ENCODE measurements at regions not wholly inside any gene's neighbourhood (a gene's known extent, or its start where the extent isn't known, plus 50 kb on each side); places are given as distances from the start of the nearest gene placed in this dataset.

DNA sequence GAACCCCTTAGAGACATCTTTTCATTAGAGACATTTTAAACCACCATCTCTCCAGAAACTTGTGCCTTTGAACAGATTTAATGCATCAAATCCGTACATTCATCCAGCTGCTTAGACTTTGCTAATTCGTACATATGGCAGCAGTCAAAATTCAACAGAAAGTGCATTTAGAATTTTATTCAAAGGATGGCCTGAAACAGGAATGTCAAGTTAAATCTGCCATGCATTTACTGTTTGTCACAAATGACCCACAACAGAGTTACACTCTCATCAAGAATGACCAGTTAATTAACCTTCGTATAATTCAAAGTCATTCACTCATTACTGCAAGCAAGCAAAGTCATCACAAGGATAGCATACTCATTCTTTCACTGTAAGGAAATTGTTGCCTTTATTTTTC lies 284.3 kb downstream of the SLC7A11 start (continued):
- TF ChIP-seq, protein P1, sequence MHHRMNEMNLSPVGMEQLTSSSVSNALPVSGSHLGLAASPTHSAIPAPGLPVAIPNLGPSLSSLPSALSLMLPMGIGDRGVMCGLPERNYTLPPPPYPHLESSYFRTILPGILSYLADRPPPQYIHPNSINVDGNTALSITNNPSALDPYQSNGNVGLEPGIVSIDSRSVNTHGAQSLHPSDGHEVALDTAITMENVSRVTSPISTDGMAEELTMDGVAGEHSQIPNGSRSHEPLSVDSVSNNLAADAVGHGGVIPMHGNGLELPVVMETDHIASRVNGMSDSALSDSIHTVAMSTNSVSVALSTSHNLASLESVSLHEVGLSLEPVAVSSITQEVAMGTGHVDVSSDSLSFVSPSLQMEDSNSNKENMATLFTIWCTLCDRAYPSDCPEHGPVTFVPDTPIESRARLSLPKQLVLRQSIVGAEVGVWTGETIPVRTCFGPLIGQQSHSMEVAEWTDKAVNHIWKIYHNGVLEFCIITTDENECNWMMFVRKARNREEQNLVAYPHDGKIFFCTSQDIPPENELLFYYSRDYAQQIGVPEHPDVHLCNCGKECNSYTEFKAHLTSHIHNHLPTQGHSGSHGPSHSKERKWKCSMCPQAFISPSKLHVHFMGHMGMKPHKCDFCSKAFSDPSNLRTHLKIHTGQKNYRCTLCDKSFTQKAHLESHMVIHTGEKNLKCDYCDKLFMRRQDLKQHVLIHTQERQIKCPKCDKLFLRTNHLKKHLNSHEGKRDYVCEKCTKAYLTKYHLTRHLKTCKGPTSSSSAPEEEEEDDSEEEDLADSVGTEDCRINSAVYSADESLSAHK (tag by site-specific recombination; IDR thresholded peaks at IDR 0.05) = no peak
- TF ChIP-seq, protein P2, sequence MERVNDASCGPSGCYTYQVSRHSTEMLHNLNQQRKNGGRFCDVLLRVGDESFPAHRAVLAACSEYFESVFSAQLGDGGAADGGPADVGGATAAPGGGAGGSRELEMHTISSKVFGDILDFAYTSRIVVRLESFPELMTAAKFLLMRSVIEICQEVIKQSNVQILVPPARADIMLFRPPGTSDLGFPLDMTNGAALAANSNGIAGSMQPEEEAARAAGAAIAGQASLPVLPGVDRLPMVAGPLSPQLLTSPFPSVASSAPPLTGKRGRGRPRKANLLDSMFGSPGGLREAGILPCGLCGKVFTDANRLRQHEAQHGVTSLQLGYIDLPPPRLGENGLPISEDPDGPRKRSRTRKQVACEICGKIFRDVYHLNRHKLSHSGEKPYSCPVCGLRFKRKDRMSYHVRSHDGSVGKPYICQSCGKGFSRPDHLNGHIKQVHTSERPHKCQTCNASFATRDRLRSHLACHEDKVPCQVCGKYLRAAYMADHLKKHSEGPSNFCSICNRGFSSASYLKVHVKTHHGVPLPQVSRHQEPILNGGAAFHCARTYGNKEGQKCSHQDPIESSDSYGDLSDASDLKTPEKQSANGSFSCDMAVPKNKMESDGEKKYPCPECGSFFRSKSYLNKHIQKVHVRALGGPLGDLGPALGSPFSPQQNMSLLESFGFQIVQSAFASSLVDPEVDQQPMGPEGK (tag by site-specific recombination; IDR thresholded peaks at IDR 0.05) = no peak
- no peak for TF ChIP-seq KLF16 (tag by site-specific recombination; IDR thresholded peaks at IDR 0.05)

DNA sequence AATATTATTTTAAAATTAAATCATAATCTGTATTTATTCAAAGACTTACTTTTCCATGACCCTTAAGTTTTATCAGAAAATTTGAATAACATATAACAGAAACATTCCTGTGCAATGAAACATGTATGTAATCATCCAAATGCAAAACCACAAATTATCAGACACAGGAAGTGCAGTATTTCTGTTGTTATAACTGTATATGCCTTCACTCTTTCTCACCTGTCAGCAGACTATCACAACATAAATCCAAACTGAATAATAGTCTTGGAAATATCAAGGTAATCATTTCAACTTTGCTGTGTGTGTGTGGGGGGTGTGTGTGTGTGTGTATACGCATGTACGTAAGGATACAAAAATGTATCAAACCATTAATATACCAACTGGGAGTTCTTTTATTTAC lies 285.9 kb downstream of the SLC7A11 start:
- POLR2A ChIA-PET = no interaction called here
- H3K4me3 ChIP-seq (ENCODE audit: low read depth, low read length) = no peak overlapping the region
- CTCF ChIA-PET = no interaction called here
- no peaks in the 10 kb centered on the region for H3K4me1 ChIP-seq (ENCODE audit: control insufficient read depth, insufficient read depth, low read length)
- H3K9me3 ChIP-seq (ENCODE audit: control insufficient read depth, insufficient read depth, low read depth, low read length) = no peaks in the 10 kb centered on the region
- no peak for TF ChIP-seq ZIC2 (tag by site-specific recombination; IDR thresholded peaks at IDR 0.05)
- TF ChIP-seq, protein P3, sequence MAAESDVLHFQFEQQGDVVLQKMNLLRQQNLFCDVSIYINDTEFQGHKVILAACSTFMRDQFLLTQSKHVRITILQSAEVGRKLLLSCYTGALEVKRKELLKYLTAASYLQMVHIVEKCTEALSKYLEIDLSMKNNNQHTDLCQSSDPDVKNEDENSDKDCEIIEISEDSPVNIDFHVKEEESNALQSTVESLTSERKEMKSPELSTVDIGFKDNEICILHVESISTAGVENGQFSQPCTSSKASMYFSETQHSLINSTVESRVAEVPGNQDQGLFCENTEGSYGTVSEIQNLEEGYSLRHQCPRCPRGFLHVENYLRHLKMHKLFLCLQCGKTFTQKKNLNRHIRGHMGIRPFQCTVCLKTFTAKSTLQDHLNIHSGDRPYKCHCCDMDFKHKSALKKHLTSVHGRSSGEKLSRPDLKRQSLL (tag by site-specific recombination; IDR thresholded peaks at IDR 0.05) = no peak
- no peak for TF ChIP-seq ZNF549 (tag by site-specific recombination; IDR thresholded peaks at IDR 0.05)
- TF ChIP-seq ZNF19 (tag by site-specific recombination; IDR thresholded peaks at IDR 0.05; ENCODE audit: low read depth) = no peak
- TF ChIP-seq ZNF529 (tag by site-specific recombination; IDR thresholded peaks at IDR 0.05; ENCODE audit: insufficient replicate concordance) = no peak
- no peak for TF ChIP-seq ZNF211 (tag by site-specific recombination; IDR thresholded peaks at IDR 0.05; ENCODE audit: low read depth)
- no peak for TF ChIP-seq ZNF843 (tag by site-specific recombination; IDR thresholded peaks at IDR 0.05)
- no peak for TF ChIP-seq KLF10 (tag by site-specific recombination; IDR thresholded peaks at IDR 0.05)
- H3K36me3 ChIP-seq (ENCODE audit: control insufficient read depth in 2 of 2, insufficient read depth in 1 of 2, low read length in 2 of 2) = no peaks in the 10 kb centered on the region
- H3K27ac ChIP-seq (ENCODE audit: extremely low read depth, low read depth, low read length) = no peak overlapping the region

DNA sequence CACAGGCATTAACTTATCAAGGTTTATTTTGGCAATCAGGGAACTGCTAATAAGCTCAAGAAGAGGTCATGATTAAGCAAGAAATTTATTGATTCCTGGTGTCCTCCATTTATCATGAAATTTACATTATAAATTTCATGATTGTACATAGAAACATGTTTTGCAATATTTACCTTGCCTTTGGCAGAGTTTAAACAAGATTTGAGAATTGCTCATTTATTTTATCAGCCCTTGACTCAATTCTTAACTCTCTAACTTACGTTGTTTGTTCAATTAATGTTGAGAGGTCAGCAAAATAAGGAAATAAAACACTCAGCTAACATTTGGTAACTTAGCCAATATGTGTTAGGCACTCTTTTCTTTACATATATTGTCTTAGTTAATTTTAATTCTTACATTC lies 286.6 kb downstream of the SLC7A11 start:
- Histone ChIP-seq H3K36me3 (ENCODE audit: control insufficient read depth in 2 of 2, insufficient read depth in 1 of 2, low read length in 2 of 2) (no peaks in the 10 kb centered on the region), H3K4me3 (ENCODE audit: low read depth, low read length) (no peak overlapping the region), H3K4me1 (ENCODE audit: control insufficient read depth, insufficient read depth, low read length) (no peaks in the 10 kb centered on the region), H3K9me3 (ENCODE audit: control insufficient read depth, insufficient read depth, low read depth, low read length) (no peaks in the 10 kb centered on the region), H3K27ac (ENCODE audit: extremely low read depth, low read depth, low read length) (no peak overlapping the region)
- CTCF ChIA-PET = no interaction called here
- POLR2A ChIA-PET = no interaction called here
- no peak for TF ChIP-seq SP3 (tag by site-specific recombination; IDR thresholded peaks at IDR 0.05)
- TF ChIP-seq, protein P4, sequence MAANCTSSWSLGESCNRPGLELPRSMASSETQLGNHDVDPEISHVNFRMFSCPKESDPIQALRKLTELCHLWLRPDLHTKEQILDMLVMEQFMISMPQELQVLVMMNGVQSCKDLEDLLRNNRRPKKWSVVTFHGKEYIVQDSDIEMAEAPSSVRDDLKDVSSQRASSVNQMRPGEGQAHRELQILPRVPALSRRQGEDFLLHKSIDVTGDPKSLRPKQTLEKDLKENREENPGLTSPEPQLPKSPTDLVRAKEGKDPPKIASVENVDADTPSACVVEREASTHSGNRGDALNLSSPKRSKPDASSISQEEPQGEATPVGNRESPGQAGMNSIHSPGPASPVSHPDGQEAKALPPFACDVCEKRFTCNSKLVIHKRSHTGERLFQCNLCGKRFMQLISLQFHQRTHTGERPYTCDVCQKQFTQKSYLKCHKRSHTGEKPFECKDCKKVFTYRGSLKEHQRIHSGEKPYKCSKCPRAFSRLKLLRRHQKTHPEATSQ (tag by site-specific recombination; IDR thresholded peaks at IDR 0.05) = no peak
- no peak for TF ChIP-seq ZNF341 (tag by site-specific recombination; IDR thresholded peaks at IDR 0.05; ENCODE audit: low read depth)
- no peak for TF ChIP-seq GLIS1 (tag by site-specific recombination; IDR thresholded peaks at IDR 0.05)
- no peak for TF ChIP-seq ZNF596 (tag by site-specific recombination; IDR thresholded peaks at IDR 0.05)
- TF ChIP-seq YY2 (tag by site-specific recombination; IDR thresholded peaks at IDR 0.05) = no peak
- no peak for TF ChIP-seq ZNF239 (tag by site-specific recombination; IDR thresholded peaks at IDR 0.05)
- TF ChIP-seq, protein P1 (tag by site-specific recombination; IDR thresholded peaks at IDR 0.05) = no peak
- TF ChIP-seq ZNF571 (tag by site-specific recombination; IDR thresholded peaks at IDR 0.05) = no peak
- TF ChIP-seq, protein P5, sequence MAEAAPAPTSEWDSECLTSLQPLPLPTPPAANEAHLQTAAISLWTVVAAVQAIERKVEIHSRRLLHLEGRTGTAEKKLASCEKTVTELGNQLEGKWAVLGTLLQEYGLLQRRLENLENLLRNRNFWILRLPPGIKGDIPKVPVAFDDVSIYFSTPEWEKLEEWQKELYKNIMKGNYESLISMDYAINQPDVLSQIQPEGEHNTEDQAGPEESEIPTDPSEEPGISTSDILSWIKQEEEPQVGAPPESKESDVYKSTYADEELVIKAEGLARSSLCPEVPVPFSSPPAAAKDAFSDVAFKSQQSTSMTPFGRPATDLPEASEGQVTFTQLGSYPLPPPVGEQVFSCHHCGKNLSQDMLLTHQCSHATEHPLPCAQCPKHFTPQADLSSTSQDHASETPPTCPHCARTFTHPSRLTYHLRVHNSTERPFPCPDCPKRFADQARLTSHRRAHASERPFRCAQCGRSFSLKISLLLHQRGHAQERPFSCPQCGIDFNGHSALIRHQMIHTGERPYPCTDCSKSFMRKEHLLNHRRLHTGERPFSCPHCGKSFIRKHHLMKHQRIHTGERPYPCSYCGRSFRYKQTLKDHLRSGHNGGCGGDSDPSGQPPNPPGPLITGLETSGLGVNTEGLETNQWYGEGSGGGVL (tag by site-specific recombination; IDR thresholded peaks at IDR 0.05) = no peak
- no peak for TF ChIP-seq ZNF707 (tag by site-specific recombination; IDR thresholded peaks at IDR 0.05)
- no peak for TF ChIP-seq ZNF10 (tag by site-specific recombination; IDR thresholded peaks at IDR 0.05)
- TF ChIP-seq ZNF157 (tag by site-specific recombination; IDR thresholded peaks at IDR 0.05) = no peak

Measured in HEK293 (cell line).